Epithelial cell of proximal tubule (primary cell): ENCODE measurements at regions not wholly inside any gene's neighbourhood (a gene's known extent, or its start where the extent isn't known, plus 50 kb on each side); places are given as distances from the start of the nearest gene placed in this dataset.
A peak's percentile ranks its signal among the peaks of the same experiment; 100 is the strongest.

Experiments used
- DNase-seq: peaks from one replicate; pipeline ENCODE4 v3.0.0-alpha.2; 2011; ENCODE audit warnings: low read depth
- H3K4me3 ChIP-seq: 2 replicates; pipeline ENCODE4 v1.5.1; 2011; ENCODE audit warnings: low read depth, mild to moderate bottlenecking, low read length
- TF ChIP-seq, protein P1 (sequence below): conservative IDR thresholded peaks from 2 replicates; pipeline ENCODE4 v1.5.1; 2012; ENCODE audit warnings: low read depth, mild to moderate bottlenecking, low read length

DNA sequence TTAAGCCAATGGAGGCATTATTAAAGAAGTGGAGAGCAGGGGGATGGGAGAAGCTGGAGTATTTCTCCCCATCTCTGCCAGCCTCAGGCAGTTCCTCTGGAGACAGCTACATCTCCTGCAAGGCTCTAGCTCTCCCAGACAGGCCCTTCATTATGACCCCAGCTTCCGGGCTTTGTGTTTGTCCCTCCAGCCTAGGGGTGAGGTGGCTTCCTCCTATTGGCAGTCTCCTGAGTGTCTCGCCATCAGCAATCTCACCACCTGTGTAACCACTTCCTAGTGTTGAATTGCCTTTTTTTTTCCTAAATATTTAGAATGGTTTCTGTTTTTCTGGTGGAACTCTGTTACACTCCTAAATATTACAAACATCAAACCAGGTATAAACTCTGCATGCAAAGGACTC lies 122.3 kb downstream of the FAM174B start:
- TF ChIP-seq, protein P1, sequence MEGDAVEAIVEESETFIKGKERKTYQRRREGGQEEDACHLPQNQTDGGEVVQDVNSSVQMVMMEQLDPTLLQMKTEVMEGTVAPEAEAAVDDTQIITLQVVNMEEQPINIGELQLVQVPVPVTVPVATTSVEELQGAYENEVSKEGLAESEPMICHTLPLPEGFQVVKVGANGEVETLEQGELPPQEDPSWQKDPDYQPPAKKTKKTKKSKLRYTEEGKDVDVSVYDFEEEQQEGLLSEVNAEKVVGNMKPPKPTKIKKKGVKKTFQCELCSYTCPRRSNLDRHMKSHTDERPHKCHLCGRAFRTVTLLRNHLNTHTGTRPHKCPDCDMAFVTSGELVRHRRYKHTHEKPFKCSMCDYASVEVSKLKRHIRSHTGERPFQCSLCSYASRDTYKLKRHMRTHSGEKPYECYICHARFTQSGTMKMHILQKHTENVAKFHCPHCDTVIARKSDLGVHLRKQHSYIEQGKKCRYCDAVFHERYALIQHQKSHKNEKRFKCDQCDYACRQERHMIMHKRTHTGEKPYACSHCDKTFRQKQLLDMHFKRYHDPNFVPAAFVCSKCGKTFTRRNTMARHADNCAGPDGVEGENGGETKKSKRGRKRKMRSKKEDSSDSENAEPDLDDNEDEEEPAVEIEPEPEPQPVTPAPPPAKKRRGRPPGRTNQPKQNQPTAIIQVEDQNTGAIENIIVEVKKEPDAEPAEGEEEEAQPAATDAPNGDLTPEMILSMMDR = no peak
- no peak overlapping the region for H3K4me3 ChIP-seq
- DNase-seq = no peak

DNA sequence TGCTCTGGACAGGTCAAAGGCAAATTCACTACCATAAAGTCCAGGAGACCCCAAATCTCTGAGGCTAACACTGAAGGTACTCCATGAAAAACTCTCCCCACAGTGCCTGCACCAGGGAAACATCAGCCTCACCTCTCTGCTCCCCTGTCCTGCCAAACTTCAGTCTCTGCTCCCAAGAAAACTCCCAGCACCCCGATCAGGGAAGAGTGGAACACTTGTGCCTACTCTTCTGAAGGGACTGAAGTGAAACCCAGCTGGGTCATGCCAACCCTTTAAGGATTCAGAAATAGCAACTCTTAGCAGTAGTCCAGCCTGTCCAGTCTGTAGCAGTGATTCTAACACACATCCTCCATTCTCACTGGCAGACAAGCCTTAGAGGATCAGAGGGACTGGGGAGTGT lies 124.2 kb downstream of the FAM174B start:
- H3K4me3 ChIP-seq = no peak overlapping the region
- TF ChIP-seq, protein P1 = no peak
- no peak for DNase-seq

DNA sequence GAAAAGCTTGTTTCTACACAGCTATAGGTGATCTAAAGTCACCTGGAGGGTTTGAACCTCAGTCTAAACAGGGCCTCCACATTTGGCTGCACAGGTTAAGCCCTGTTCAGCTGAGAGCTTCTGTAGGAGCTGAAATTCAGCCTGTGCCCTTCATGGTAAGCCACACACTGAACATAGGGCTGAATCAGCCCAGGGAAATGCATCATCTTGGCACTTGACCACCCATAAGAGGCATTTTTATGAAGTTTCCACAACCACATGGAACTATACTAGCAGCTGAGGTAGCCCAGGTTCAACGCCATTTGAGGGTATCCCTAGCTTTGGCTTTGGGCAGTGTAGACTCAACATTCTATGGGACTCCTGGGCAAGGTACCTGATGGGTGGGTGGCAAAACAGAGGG lies 126.8 kb downstream of the FAM174B start:
- no peak for DNase-seq
- no peak overlapping the region for H3K4me3 ChIP-seq
- TF ChIP-seq, protein P1 = no peak

DNA sequence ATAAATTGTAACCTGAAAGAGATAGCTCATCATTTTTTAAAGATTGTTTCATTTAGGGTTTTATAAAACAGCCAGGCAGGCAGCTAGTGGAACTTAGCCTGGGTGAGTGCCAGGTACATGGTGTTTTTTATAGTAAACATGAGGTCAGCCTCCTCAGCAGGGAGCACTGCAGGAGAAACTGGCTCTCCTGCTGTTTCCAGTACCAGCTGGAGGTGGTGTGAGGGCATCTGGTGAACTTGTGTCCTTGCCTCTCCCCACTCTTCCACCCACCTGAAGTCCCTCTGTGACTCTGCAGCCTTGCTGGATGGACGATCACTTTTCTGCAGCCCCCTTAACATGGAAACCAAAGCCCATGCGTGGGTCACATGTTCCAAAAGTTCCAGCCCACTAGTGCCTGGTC lies 128.4 kb downstream of the FAM174B start:
- no peak for DNase-seq
- TF ChIP-seq, protein P1 = no peak
- H3K4me3 ChIP-seq = no peak overlapping the region

- H3K4me3 ChIP-seq = no peak overlapping the region
- TF ChIP-seq, protein P1 = no peak
- no peak for DNase-seq
Observed at GRCh38 chr15:92525758-92526245, 129.8 kb downstream of the FAM174B start.

- DNase-seq = no peak
Observed at GRCh38 chr15:92524874-92525565, 130.6 kb downstream of the FAM174B start.

DNA sequence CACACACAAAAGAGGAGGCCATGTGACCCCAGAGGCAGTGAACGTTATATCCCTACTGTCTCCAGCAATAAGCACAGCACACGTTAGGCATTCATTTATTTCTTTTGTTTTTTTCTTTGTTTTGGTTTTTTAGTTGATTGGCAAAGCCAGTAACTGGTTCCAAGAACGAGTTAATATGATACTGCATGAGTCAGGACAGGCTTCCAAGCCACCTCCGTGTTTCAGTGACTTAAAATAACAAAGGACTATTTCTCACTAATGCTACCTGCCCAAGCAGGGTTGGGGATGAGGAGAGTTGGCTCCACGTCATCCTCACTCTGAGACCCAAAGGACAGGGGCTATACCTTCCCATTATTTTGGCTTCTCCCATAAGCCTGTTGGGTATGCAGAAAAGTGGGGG lies 130.5 kb downstream of the ST8SIA2 start:
- TF ChIP-seq, protein P1 = no peak
- H3K4me3 ChIP-seq = no peak overlapping the region
- peak; percentile 41 for DNase-seq

More at GRCh38 chr15:92524874-92525565, 130.6 kb downstream of the FAM174B start:
- TF ChIP-seq, protein P1 = no peak
- no peak overlapping the region for H3K4me3 ChIP-seq
